NB4 (cell line): ENCODE measurements at regions not wholly inside any gene's neighbourhood (a gene's known extent, or its start where the extent isn't known, plus 50 kb on each side); places are given as distances from the start of the nearest gene placed in this dataset.

ENCODE experiments used
- POLR2A ChIP-seq: IDR thresholded peaks from 2 replicates; pipeline ENCODE4 v1.6.1; 2011; ENCODE audit warnings: mild to moderate bottlenecking; ENCODE audit not compliant: insufficient read length; ENCODE audit errors: extremely low read depth
- TF ChIP-seq, protein P1 (sequence below): IDR thresholded peaks from one replicate; pipeline ENCODE4 v1.5.1; 2012; ENCODE audit warnings: low read depth, low read length
- TF ChIP-seq, protein P2 (sequence below): IDR thresholded peaks from 2 replicates; pipeline ENCODE4 v1.6.1; 2011; ENCODE audit warnings: low read depth, low read length

DNA sequence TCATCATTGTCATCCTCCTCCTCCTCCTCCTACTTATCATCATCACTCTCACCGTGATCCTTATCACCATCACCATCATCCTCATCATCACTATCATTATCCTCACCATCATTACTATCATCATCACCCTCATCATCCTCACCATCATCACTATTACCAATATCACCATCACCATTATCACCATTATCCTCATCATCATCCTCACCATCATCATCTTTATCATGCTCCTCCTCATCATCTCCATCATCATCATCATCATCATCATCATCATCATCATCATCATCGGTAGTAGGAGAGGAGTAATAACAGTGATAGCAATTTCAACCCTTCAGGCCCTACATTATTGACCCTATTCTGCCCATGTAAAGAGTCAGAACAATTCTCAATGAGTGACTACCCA is 345.9 kb upstream of the ZNF32 start:
- TF ChIP-seq, protein P1, sequence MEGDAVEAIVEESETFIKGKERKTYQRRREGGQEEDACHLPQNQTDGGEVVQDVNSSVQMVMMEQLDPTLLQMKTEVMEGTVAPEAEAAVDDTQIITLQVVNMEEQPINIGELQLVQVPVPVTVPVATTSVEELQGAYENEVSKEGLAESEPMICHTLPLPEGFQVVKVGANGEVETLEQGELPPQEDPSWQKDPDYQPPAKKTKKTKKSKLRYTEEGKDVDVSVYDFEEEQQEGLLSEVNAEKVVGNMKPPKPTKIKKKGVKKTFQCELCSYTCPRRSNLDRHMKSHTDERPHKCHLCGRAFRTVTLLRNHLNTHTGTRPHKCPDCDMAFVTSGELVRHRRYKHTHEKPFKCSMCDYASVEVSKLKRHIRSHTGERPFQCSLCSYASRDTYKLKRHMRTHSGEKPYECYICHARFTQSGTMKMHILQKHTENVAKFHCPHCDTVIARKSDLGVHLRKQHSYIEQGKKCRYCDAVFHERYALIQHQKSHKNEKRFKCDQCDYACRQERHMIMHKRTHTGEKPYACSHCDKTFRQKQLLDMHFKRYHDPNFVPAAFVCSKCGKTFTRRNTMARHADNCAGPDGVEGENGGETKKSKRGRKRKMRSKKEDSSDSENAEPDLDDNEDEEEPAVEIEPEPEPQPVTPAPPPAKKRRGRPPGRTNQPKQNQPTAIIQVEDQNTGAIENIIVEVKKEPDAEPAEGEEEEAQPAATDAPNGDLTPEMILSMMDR: no peak
- TF ChIP-seq, protein P2, sequence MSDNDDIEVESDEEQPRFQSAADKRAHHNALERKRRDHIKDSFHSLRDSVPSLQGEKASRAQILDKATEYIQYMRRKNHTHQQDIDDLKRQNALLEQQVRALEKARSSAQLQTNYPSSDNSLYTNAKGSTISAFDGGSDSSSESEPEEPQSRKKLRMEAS: no peak
- TF ChIP-seq POLR2A: no peak
